ENCODE measurements at regions not wholly inside any gene's neighbourhood (a gene's known extent, or its start where the extent isn't known, plus 50 kb on each side); places are given as distances from the start of the nearest gene placed in this dataset.

GRCh38 chr4:155073852-155074251, 134.6 kb upstream of the NPY2R start:
- Histone ChIP-seq H3K4me1 (ENCODE audit: control insufficient read depth, extremely low read depth, insufficient read depth, low read length) (no peaks in the 10 kb centered on the region), H4K20me1 (ENCODE audit: control insufficient read depth, extremely low read depth, insufficient read depth, low read length) (no peaks in the 10 kb centered on the region), H3K9me1 (ENCODE audit: control insufficient read depth, extremely low read depth, insufficient read depth, low read length) (no peaks in the 10 kb centered on the region), H3K4me3 (ENCODE audit: control insufficient read depth in 2 of 3, extremely low read depth in 1 of 3, insufficient read depth in 2 of 3, low read depth in 1 of 3, low read length in 3 of 3) (no peak overlapping the region), H3K36me3 (ENCODE audit: control insufficient read depth in 2 of 2, extremely low read depth in 1 of 2, insufficient read depth in 2 of 2, low read length in 2 of 2) (no peaks in the 10 kb centered on the region), H3K9me3 (ENCODE audit: control insufficient read depth, low read depth, low read length) (no peaks in the 10 kb centered on the region), H3K9ac (ENCODE audit: control insufficient read depth, extremely low read depth, insufficient read depth, low read length) (no peak overlapping the region), H3K27me3 (ENCODE audit: control insufficient read depth, extremely low read depth, insufficient read depth, low read length) (no peaks in the 10 kb centered on the region), H3K4me2 (ENCODE audit: control insufficient read depth, extremely low read depth, insufficient read depth, low read depth, low read length) (no peak overlapping the region), H3K27ac (ENCODE audit: control insufficient read depth, insufficient read depth, low read length) (no peak overlapping the region), H3K79me2 (ENCODE audit: control insufficient read depth, insufficient read depth, low read length) (no peaks in the 10 kb centered on the region), H2AFZ (ENCODE audit: control insufficient read depth, low read length) (no peak overlapping the region)
- no peak for FAIRE-seq
- dilution Hi-C loops (cut with MboI; ENCODE audit: extremely low pct_ligation_motif_present, low sequenced_read_pairs): no loop called here
- no peak for DNase-seq (ENCODE audit: low read depth, low spot score)
- TF ChIP-seq CTCF (optimal IDR thresholded peaks at IDR 0.05 in 1 of 3, IDR thresholded peaks at IDR 0.05 in 1 of 3, conservative IDR thresholded peaks at IDR 0.05 in 1 of 3; ENCODE audit: extremely low read depth in 1 of 3, insufficient read depth in 2 of 3, low read length in 3 of 3) (no peak), EZH2 (IDR thresholded peaks at IDR 0.05; ENCODE audit: low read length) (no peak)

GRCh38 chr4:155076256-155076785, 132.1 kb upstream of the NPY2R start:
- no peak overlapping the region for H3K4me3 ChIP-seq (ENCODE audit: control insufficient read depth in 2 of 3, extremely low read depth in 1 of 3, insufficient read depth in 2 of 3, low read depth in 1 of 3, low read length in 3 of 3)
- no peaks in the 10 kb centered on the region for H3K36me3 ChIP-seq (ENCODE audit: control insufficient read depth in 2 of 2, extremely low read depth in 1 of 2, insufficient read depth in 2 of 2, low read length in 2 of 2)
- FAIRE-seq (no peak), DNase-seq (ENCODE audit: low read depth, low spot score) (no peak)
- no peak overlapping the region for H3K9ac ChIP-seq (ENCODE audit: control insufficient read depth, extremely low read depth, insufficient read depth, low read length)
- H3K27ac ChIP-seq (ENCODE audit: control insufficient read depth, insufficient read depth, low read length): no peak overlapping the region
- H3K9me1 ChIP-seq (ENCODE audit: control insufficient read depth, extremely low read depth, insufficient read depth, low read length): no peaks in the 10 kb centered on the region
- dilution Hi-C loops (cut with MboI; ENCODE audit: extremely low pct_ligation_motif_present, low sequenced_read_pairs): no loop called here
- H3K4me2 ChIP-seq (ENCODE audit: control insufficient read depth, extremely low read depth, insufficient read depth, low read depth, low read length): no peak overlapping the region
- no peaks in the 10 kb centered on the region for H3K27me3 ChIP-seq (ENCODE audit: control insufficient read depth, extremely low read depth, insufficient read depth, low read length)
- H3K9me3 ChIP-seq (ENCODE audit: control insufficient read depth, low read depth, low read length): no peaks in the 10 kb centered on the region
- TF ChIP-seq CTCF (optimal IDR thresholded peaks at IDR 0.05 in 1 of 3, IDR thresholded peaks at IDR 0.05 in 1 of 3, conservative IDR thresholded peaks at IDR 0.05 in 1 of 3; ENCODE audit: extremely low read depth in 1 of 3, insufficient read depth in 2 of 3, low read length in 3 of 3) (no peak), EZH2 (IDR thresholded peaks at IDR 0.05; ENCODE audit: low read length) (no peak)
- H3K4me1 ChIP-seq (ENCODE audit: control insufficient read depth, extremely low read depth, insufficient read depth, low read length): no peaks in the 10 kb centered on the region
- H2AFZ ChIP-seq (ENCODE audit: control insufficient read depth, low read length): no peak overlapping the region
- no peaks in the 10 kb centered on the region for H3K79me2 ChIP-seq (ENCODE audit: control insufficient read depth, insufficient read depth, low read length)
- H4K20me1 ChIP-seq (ENCODE audit: control insufficient read depth, extremely low read depth, insufficient read depth, low read length): no peaks in the 10 kb centered on the region
